ENCODE measurements at regions not wholly inside any gene's neighbourhood (a gene's known extent, or its start where the extent isn't known, plus 50 kb on each side); places are given as distances from the start of the nearest gene placed in this dataset.

DNA sequence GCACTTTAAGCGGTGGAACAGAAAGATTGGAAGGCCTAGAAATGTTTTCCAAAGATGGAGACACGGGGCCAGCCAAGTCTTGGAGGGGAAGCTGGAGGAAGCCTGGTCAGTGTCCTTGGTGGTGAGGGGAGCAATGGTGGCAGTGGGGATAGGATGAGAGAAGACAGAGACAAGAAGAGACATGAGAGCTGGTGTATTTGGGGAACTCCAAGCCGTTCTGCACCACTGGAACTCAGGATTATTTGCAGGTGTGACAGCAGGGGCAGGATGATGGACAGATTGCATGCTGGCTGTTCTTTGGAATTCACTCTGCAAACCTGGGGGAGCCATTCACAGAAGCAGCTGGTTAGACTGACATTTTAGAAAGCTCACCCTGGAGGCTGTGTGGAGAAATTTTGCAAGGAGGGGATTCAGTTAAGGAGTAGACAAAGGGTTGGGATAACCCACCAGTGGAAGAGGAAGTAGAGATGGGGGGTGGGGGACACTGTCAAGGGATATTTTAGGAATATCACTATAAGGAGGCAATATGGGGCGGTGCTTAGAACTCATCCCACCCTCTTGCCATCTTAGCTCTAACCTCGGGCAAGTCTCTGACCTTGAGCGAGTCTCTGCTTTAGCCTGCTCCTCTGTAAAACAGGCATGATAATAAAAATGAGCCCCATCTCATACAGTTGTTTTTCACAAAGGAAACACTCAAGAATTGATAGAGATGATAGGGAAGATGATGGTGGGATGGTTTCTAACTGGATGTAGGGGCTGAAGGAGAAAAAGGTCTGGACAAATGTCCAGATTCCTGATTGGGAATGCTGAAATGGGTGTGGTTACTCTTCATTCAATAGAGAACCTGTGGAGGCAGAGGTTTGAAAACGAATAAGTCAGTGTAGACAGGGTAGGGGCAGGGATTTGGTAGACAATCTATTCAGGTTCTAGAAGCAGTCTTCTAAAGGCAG is 175.8 kb downstream of the MYCN start:
- WGBS, 2 donors = 82 to 91% methylated on average over 7 of the region's 7 CpGs
- intact Hi-C loops (cut with DNase I) = no loop called here
- H3K9me3 ChIP-seq = no peaks in the 10 kb centered on the region
- H3K36me3 ChIP-seq = no peaks in the 10 kb centered on the region
- no peaks in the 10 kb centered on the region for H3K27me3 ChIP-seq
- H3K4me1 ChIP-seq = no peaks in the 10 kb centered on the region
- H3K4me3 ChIP-seq (replicated peaks in 1 of 3) = no peak overlapping the region
- DNase-seq = no peak
- H3K27ac ChIP-seq = no peak overlapping the region
- TF ChIP-seq, protein P1, sequence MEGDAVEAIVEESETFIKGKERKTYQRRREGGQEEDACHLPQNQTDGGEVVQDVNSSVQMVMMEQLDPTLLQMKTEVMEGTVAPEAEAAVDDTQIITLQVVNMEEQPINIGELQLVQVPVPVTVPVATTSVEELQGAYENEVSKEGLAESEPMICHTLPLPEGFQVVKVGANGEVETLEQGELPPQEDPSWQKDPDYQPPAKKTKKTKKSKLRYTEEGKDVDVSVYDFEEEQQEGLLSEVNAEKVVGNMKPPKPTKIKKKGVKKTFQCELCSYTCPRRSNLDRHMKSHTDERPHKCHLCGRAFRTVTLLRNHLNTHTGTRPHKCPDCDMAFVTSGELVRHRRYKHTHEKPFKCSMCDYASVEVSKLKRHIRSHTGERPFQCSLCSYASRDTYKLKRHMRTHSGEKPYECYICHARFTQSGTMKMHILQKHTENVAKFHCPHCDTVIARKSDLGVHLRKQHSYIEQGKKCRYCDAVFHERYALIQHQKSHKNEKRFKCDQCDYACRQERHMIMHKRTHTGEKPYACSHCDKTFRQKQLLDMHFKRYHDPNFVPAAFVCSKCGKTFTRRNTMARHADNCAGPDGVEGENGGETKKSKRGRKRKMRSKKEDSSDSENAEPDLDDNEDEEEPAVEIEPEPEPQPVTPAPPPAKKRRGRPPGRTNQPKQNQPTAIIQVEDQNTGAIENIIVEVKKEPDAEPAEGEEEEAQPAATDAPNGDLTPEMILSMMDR (IDR thresholded peaks at IDR 0.05) = no peak
- no peak for TF ChIP-seq POLR2A (IDR thresholded peaks at IDR 0.05)

GRCh38 chr2:16115291-16115690 is 174.9 kb downstream of the MYCN start:
- no peak overlapping the region for H3K4me3 ChIP-seq (replicated peaks in 1 of 3)
- H3K9me3 ChIP-seq = no peaks in the 10 kb centered on the region
- no peaks in the 10 kb centered on the region for H3K27me3 ChIP-seq
- TF ChIP-seq POLR2A (IDR thresholded peaks at IDR 0.05) = no peak
- TF ChIP-seq, protein P1 (IDR thresholded peaks at IDR 0.05) = no peak
- DNase-seq = no peak
- intact Hi-C loops (cut with DNase I) = no loop called here
- peaks cover 0 to 3% of the 10 kb centered on the region in 2 donors for H3K4me1 ChIP-seq
- 93 to 96% methylated on average over 4 of the region's 4 CpGs for WGBS, 2 donors
- H3K27ac ChIP-seq = no peak overlapping the region
- no peaks in the 10 kb centered on the region for H3K36me3 ChIP-seq

GRCh38 chr2:16114836-16115235 is 174.5 kb downstream of the MYCN start:
- WGBS, 2 donors = 87% methylated on average over 8 of the region's 8 CpGs
- Histone ChIP-seq H3K27me3 (no peaks in the 10 kb centered on the region), H3K36me3 (no peaks in the 10 kb centered on the region), H3K9me3 (no peaks in the 10 kb centered on the region), H3K4me1 (peaks cover 0 to 5% of the 10 kb centered on the region in 2 donors), H3K27ac (no peak overlapping the region), H3K4me3 (replicated peaks in 1 of 3) (no peak overlapping the region)
- no peak for DNase-seq
- no peak for TF ChIP-seq POLR2A (IDR thresholded peaks at IDR 0.05)
- TF ChIP-seq, protein P1 (IDR thresholded peaks at IDR 0.05) = no peak
- intact Hi-C loops (cut with DNase I) = no loop called here

GRCh38 chr2:16114070-16114469 is 173.7 kb downstream of the MYCN start:
- Histone ChIP-seq H3K36me3 (no peaks in the 10 kb centered on the region), H3K4me3 (replicated peaks in 1 of 3) (no peak overlapping the region), H3K4me1 (peaks cover 0 to 5% of the 10 kb centered on the region in 2 donors), H3K27ac (no peak overlapping the region), H3K27me3 (no peaks in the 10 kb centered on the region), H3K9me3 (no peaks in the 10 kb centered on the region)
- 88% methylated on average over 11 of the region's 11 CpGs for WGBS, 2 donors
- DNase-seq = no peak
- intact Hi-C loops (cut with DNase I) = no loop called here
- TF ChIP-seq POLR2A (IDR thresholded peaks at IDR 0.05) = no peak
- TF ChIP-seq, protein P1 (IDR thresholded peaks at IDR 0.05) = no peak

- Histone ChIP-seq H3K4me3 (replicated peaks in 1 of 3) (no peak overlapping the region), H3K27ac (no peak overlapping the region), H3K36me3 (no peaks in the 10 kb centered on the region), H3K9me3 (no peaks in the 10 kb centered on the region), H3K27me3 (no peaks in the 10 kb centered on the region), H3K4me1 (peaks cover 0 to 5% of the 10 kb centered on the region in 2 donors)
- DNase-seq = no peak
- TF ChIP-seq, protein P1 (IDR thresholded peaks at IDR 0.05) = no peak
- TF ChIP-seq POLR2A (IDR thresholded peaks at IDR 0.05) = no peak
- WGBS, 2 donors = 90 to 92% methylated on average over 1 of the region's 1 CpG
- intact Hi-C loops (cut with DNase I) = no loop called here
These were observed 173.2 kb downstream of the MYCN start for GRCh38 chr2:16113568-16113967.

All from thyroid gland (tissue), 4 donors.